Osteoblast (primary cell): ENCODE measurements at regions not wholly inside any gene's neighbourhood (a gene's known extent, or its start where the extent isn't known, plus 50 kb on each side); places are given as distances from the start of the nearest gene placed in this dataset.

Experiments used
- DNase-seq: peaks from one replicate; pipeline ENCODE4 v3.0.0; 2011; ENCODE audit warnings: low spot score, mixed read lengths; ENCODE audit not compliant: insufficient read length; ENCODE audit errors: missing footprints
- H2AFZ ChIP-seq: 2 replicates; pipeline ENCODE4 v1.6.0; 2011; ENCODE audit warnings: mild to moderate bottlenecking, low read length
- H3K27ac ChIP-seq: 2 replicates; pipeline ENCODE4 v1.5.1; 2011; ENCODE audit warnings: mild to moderate bottlenecking, low read depth, low read length, moderate library complexity
- H3K27me3 ChIP-seq: 2 replicates; pipeline ENCODE4 v1.6.0; 2012; ENCODE audit warnings: mild to moderate bottlenecking, control low read depth, inconsistent platforms, low read length, moderate library complexity; ENCODE audit not compliant: insufficient read depth
- H3K36me3 ChIP-seq: 2 replicates; pipeline ENCODE4 v1.5.1; 2011; ENCODE audit warnings: mild to moderate bottlenecking, low read length, control low read depth, moderate library complexity; ENCODE audit not compliant: insufficient read depth
- H3K4me1 ChIP-seq: 2 replicates; pipeline ENCODE4 v1.5.1; 2011; ENCODE audit warnings: mild to moderate bottlenecking, low read length, control low read depth, moderate library complexity; ENCODE audit not compliant: insufficient read depth
- H3K4me2 ChIP-seq: 2 replicates; pipeline ENCODE4 v1.6.0; 2011; ENCODE audit warnings: mild to moderate bottlenecking, low read length; ENCODE audit not compliant: insufficient read depth
- H3K4me3 ChIP-seq: fragments of 200-600 bp; sonication (generic); 3 replicates; pipeline ENCODE4 v1.5.1; 2012; ENCODE audit warnings: mild to moderate bottlenecking, low read length, inconsistent platforms; ENCODE audit not compliant: insufficient read depth
- H3K79me2 ChIP-seq: 2 replicates; pipeline ENCODE4 v1.6.0; 2012; ENCODE audit warnings: mild to moderate bottlenecking, low read length, control low read depth, inconsistent platforms; ENCODE audit not compliant: insufficient read depth
- H3K9me3 ChIP-seq: 2 replicates; pipeline ENCODE4 v1.5.1; 2011; ENCODE audit warnings: low read depth, low read length, control low read depth
- H4K20me1 ChIP-seq: 2 replicates; pipeline ENCODE4 v1.6.0; 2012; ENCODE audit warnings: mild to moderate bottlenecking, low read length, control low read depth; ENCODE audit not compliant: insufficient read depth
- TF ChIP-seq, protein P1 (sequence below): IDR thresholded peaks from 2 replicates; pipeline ENCODE4 v1.5.1; 2011; ENCODE audit warnings: mild to moderate bottlenecking, low read depth, low read length, moderate library complexity; ENCODE audit errors: extremely low read depth

DNA sequence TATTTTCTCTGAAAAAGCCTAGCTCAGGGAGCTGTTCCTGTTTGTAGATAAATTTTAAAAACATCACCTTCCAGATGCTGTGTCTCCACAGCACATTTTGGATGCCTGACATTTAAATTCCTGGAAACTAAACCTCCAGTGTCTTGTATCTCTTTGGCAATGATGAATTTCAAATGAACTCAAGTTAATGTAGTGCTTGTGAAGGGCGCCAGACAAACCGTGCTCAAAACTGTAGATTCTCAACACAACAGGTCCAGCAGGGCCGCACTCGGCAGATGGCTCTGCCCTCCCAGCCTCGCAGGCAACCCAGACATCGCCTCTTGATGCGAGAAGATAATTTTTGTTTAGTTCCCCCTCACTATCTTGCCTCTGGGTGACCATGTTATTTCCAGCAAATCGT is 432.9 kb downstream of the VRK1 start:
- no peaks in the 10 kb centered on the region for H3K27me3 ChIP-seq
- no peak overlapping the region for H3K27ac ChIP-seq
- no peak overlapping the region for H2AFZ ChIP-seq
- H3K79me2 ChIP-seq, result no peaks in the 10 kb centered on the region
- TF ChIP-seq, protein P1, sequence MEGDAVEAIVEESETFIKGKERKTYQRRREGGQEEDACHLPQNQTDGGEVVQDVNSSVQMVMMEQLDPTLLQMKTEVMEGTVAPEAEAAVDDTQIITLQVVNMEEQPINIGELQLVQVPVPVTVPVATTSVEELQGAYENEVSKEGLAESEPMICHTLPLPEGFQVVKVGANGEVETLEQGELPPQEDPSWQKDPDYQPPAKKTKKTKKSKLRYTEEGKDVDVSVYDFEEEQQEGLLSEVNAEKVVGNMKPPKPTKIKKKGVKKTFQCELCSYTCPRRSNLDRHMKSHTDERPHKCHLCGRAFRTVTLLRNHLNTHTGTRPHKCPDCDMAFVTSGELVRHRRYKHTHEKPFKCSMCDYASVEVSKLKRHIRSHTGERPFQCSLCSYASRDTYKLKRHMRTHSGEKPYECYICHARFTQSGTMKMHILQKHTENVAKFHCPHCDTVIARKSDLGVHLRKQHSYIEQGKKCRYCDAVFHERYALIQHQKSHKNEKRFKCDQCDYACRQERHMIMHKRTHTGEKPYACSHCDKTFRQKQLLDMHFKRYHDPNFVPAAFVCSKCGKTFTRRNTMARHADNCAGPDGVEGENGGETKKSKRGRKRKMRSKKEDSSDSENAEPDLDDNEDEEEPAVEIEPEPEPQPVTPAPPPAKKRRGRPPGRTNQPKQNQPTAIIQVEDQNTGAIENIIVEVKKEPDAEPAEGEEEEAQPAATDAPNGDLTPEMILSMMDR, result no peak
- DNase-seq, result no peak
- no peaks in the 10 kb centered on the region for H3K4me1 ChIP-seq
- no peak overlapping the region for H3K4me2 ChIP-seq
- H3K4me3 ChIP-seq, result no peak overlapping the region
- no peaks in the 10 kb centered on the region for H4K20me1 ChIP-seq
- no peaks in the 10 kb centered on the region for H3K9me3 ChIP-seq
- H3K36me3 ChIP-seq, result no peaks in the 10 kb centered on the region

- Histone ChIP-seq H3K27me3 (no peaks in the 10 kb centered on the region), H2AFZ (no peak overlapping the region), H3K9me3 (no peaks in the 10 kb centered on the region), H3K4me1 (no peaks in the 10 kb centered on the region), H3K27ac (no peak overlapping the region), H3K36me3 (no peaks in the 10 kb centered on the region), H4K20me1 (no peaks in the 10 kb centered on the region), H3K4me2 (no peak overlapping the region), H3K79me2 (no peaks in the 10 kb centered on the region), H3K4me3 (no peak overlapping the region)
- DNase-seq, result no peak
- TF ChIP-seq, protein P1, result no peak
Measured at GRCh38 chr14:97233319-97233985, 436.3 kb downstream of the VRK1 start.

- no peaks in the 10 kb centered on the region for H4K20me1 ChIP-seq
- no peak overlapping the region for H3K4me2 ChIP-seq
- DNase-seq, result peak; percentile 64
- H3K27ac ChIP-seq, result no peak overlapping the region
- H3K4me1 ChIP-seq, result no peaks in the 10 kb centered on the region
- H3K4me3 ChIP-seq, result no peak overlapping the region
- TF ChIP-seq, protein P1, result no peak
- no peaks in the 10 kb centered on the region for H3K9me3 ChIP-seq
- no peaks in the 10 kb centered on the region for H3K36me3 ChIP-seq
- no peaks in the 10 kb centered on the region for H3K27me3 ChIP-seq
- no peak overlapping the region for H2AFZ ChIP-seq
- no peaks in the 10 kb centered on the region for H3K79me2 ChIP-seq
Measured at GRCh38 chr14:97246648-97247047, 449.5 kb downstream of the VRK1 start.

GRCh38 chr14:97248973-97249372 is 451.8 kb downstream of the VRK1 start:
- TF ChIP-seq, protein P1, result no peak
- H2AFZ ChIP-seq, result no peak overlapping the region
- H3K4me3 ChIP-seq, result no peak overlapping the region
- H4K20me1 ChIP-seq, result no peaks in the 10 kb centered on the region
- H3K36me3 ChIP-seq, result no peaks in the 10 kb centered on the region
- no peak overlapping the region for H3K4me2 ChIP-seq
- H3K27me3 ChIP-seq, result no peaks in the 10 kb centered on the region
- H3K9me3 ChIP-seq, result no peaks in the 10 kb centered on the region
- H3K79me2 ChIP-seq, result no peaks in the 10 kb centered on the region
- DNase-seq, result no peak
- no peaks in the 10 kb centered on the region for H3K4me1 ChIP-seq
- H3K27ac ChIP-seq, result no peak overlapping the region
